ENCODE measurements at regions not wholly inside any gene's neighbourhood (a gene's known extent, or its start where the extent isn't known, plus 50 kb on each side); places are given as distances from the start of the nearest gene placed in this dataset.

- POLR2A ChIA-PET: no interaction called here
- intact Hi-C loops (cut with micrococcal nuclease; ENCODE audit: unreplicated experiment): no loop called here
- Histone ChIP-seq H3K4me2 (ENCODE audit: low read depth, low read length) (no peak overlapping the region), H3K4me3 (replicated peaks in 1 of 3; ENCODE audit: insufficient read depth in 1 of 3, low read depth in 2 of 3, low read length in 3 of 3) (no peak overlapping the region), H3K27me3 (ENCODE audit: control insufficient read depth in 1 of 2, insufficient read depth in 2 of 2, low read length in 2 of 2) (peaks cover 3 to 21% of the 10 kb centered on the region in 2 experiments; a peak in 3 of 5 replicates), H4K20me1 (ENCODE audit: insufficient read depth, low read length) (no peaks in the 10 kb centered on the region), H3K4me1 (ENCODE audit: insufficient read depth, low read length) (peaks cover 32% of the 10 kb centered on the region), H3K9ac (ENCODE audit: insufficient read depth, low read depth, low read length) (no peak overlapping the region), H3K27ac (ENCODE audit: extremely low read length, insufficient read depth, low read length) (no peak overlapping the region), H3K36me3 (replicated peaks in 1 of 2; ENCODE audit: control insufficient read depth in 1 of 2, insufficient read depth in 2 of 2, low read length in 2 of 2) (no peaks in the 10 kb centered on the region), H2AFZ (ENCODE audit: low read length) (no peak overlapping the region), H3K9me3 (ENCODE audit: low read length) (peaks cover 7% of the 10 kb centered on the region; the same call in 1 of the 2 replicates), H3K79me2 (ENCODE audit: insufficient read depth, low read length) (no peaks in the 10 kb centered on the region)
- DNase-seq (ENCODE audit: low spot score): no peak
- TF ChIP-seq BCL6 (CRISPR knock-in tag; IDR thresholded peaks at IDR 0.05) (no peak), ZNF7 (CRISPR knock-in tag; IDR thresholded peaks at IDR 0.05) (peak; percentile 89), FOSL2 (CRISPR knock-in tag; IDR thresholded peaks at IDR 0.05) (0 out of 2 replicates have a peak, but pooled peaks have one; percentile 15)
- no peak for FAIRE-seq
- CTCF ChIA-PET (ENCODE audit: low intra/inter-chr PET ratio, low total read pairs): no interaction called here
- in situ Hi-C loops (cut with HindIII; ENCODE audit: extremely low pct_ligation_motif_present, low pct_unique_long_range_greater_than_20kb): no loop called here
- 49% methylated on average over 4 of the region's 4 CpGs for WGBS (ENCODE audit: low lambda C conversion rate)
- no TSS peak for BruUV-seq (replicated peaks)
- no peak for ATAC-seq
Measured at GRCh38 chr17:77516902-77517301, 376.1 kb downstream of the SEC14L1 start.

DNA sequence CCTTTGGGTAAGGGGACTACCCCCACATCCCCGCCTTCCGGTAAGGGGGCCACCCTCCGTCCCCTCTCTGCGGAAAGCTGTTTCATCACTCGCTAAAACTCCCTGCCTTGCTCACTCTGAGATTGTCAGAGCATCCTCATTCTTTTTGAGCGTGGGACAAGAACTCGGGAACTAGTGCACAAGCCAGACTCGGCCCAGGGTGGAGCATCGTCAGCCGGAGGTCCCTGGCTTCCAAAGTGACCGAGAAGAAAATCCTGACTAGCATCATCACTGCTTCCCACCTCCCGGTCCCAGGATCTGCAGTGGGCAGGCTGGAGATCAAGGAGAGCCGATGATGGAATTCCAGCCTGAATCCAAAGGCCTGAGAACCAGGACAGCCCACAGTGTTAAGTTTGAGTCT is 380.3 kb downstream of the SEC14L1 start:
- H3K9ac ChIP-seq (ENCODE audit: insufficient read depth, low read depth, low read length): no peak overlapping the region
- H3K79me2 ChIP-seq (ENCODE audit: insufficient read depth, low read length): no peaks in the 10 kb centered on the region
- H3K4me2 ChIP-seq (ENCODE audit: low read depth, low read length): no peak overlapping the region
- no peaks in the 10 kb centered on the region for H4K20me1 ChIP-seq (ENCODE audit: insufficient read depth, low read length)
- no peak overlapping the region for H3K4me3 ChIP-seq (replicated peaks in 1 of 3; ENCODE audit: insufficient read depth in 1 of 3, low read depth in 2 of 3, low read length in 3 of 3)
- H3K27me3 ChIP-seq (ENCODE audit: control insufficient read depth in 1 of 2, insufficient read depth in 2 of 2, low read length in 2 of 2): peaks cover 3 to 21% of the 10 kb centered on the region in 2 experiments; a peak in 4 of 5 replicates
- CTCF ChIA-PET (ENCODE audit: low intra/inter-chr PET ratio, low total read pairs): no interaction called here
- DNase-seq (ENCODE audit: low spot score) (no peak), ATAC-seq (peak; percentile 25; the same call in 1 of the 3 replicates), FAIRE-seq (no peak)
- WGBS (ENCODE audit: low lambda C conversion rate): 35% methylated on average over 13 of the region's 13 CpGs
- no TSS peak for BruUV-seq (replicated peaks)
- peaks cover 7% of the 10 kb centered on the region; the same call in 1 of the 2 replicates for H3K9me3 ChIP-seq (ENCODE audit: low read length)
- POLR2A ChIA-PET: no interaction called here
- no peaks in the 10 kb centered on the region for H3K36me3 ChIP-seq (replicated peaks in 1 of 2; ENCODE audit: control insufficient read depth in 1 of 2, insufficient read depth in 2 of 2, low read length in 2 of 2)
- H2AFZ ChIP-seq (ENCODE audit: low read length): no peak overlapping the region
- intact Hi-C loops (cut with micrococcal nuclease; ENCODE audit: unreplicated experiment): no loop called here
- 0 out of 2 replicates have a peak, but pooled peaks cover 4% of the 10 kb centered on the region for H3K4me1 ChIP-seq (ENCODE audit: insufficient read depth, low read length)
- in situ Hi-C loops (cut with HindIII; ENCODE audit: extremely low pct_ligation_motif_present, low pct_unique_long_range_greater_than_20kb): no loop called here
- H3K27ac ChIP-seq (ENCODE audit: extremely low read length, insufficient read depth, low read length): no peak overlapping the region
- no peak for TF ChIP-seq POLR2G (IDR thresholded peaks at IDR 0.05; ENCODE audit: low read depth, low read length)
- TF ChIP-seq ZBTB7B (CRISPR knock-in tag; IDR thresholded peaks at IDR 0.05): no peak
- TF ChIP-seq BCL3 (CRISPR knock-in tag; IDR thresholded peaks at IDR 0.05): no peak
- TF ChIP-seq TCF7 (IDR thresholded peaks at IDR 0.05; ENCODE audit: low read depth): no peak
- TF ChIP-seq ISL2 (CRISPR knock-in tag; IDR thresholded peaks at IDR 0.05): no peak
- TF ChIP-seq, protein P1, sequence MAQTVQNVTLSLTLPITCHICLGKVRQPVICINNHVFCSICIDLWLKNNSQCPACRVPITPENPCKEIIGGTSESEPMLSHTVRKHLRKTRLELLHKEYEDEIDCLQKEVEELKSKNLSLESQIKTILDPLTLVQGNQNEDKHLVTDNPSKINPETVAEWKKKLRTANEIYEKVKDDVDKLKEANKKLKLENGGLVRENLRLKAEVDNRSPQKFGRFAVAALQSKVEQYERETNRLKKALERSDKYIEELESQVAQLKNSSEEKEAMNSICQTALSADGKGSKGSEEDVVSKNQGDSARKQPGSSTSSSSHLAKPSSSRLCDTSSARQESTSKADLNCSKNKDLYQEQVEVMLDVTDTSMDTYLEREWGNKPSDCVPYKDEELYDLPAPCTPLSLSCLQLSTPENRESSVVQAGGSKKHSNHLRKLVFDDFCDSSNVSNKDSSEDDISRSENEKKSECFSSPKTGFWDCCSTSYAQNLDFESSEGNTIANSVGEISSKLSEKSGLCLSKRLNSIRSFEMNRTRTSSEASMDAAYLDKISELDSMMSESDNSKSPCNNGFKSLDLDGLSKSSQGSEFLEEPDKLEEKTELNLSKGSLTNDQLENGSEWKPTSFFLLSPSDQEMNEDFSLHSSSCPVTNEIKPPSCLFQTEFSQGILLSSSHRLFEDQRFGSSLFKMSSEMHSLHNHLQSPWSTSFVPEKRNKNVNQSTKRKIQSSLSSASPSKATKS (CRISPR knock-in tag; IDR thresholded peaks at IDR 0.05): no peak
- no peak for TF ChIP-seq SNAI1 (CRISPR knock-in tag; IDR thresholded peaks at IDR 0.05; ENCODE audit: borderline replicate concordance)
- no peak for TF ChIP-seq FOXM1 (CRISPR knock-in tag; IDR thresholded peaks at IDR 0.05)
- TF ChIP-seq ATRX (CRISPR knock-in tag; IDR thresholded peaks at IDR 0.05; ENCODE audit: borderline replicate concordance): no peak
- no peak for TF ChIP-seq ZC3H4 (CRISPR knock-in tag; IDR thresholded peaks at IDR 0.05; ENCODE audit: borderline replicate concordance)
- TF ChIP-seq KAT8 (CRISPR knock-in tag; IDR thresholded peaks at IDR 0.05): no peak
- TF ChIP-seq MED8 (CRISPR knock-in tag; IDR thresholded peaks at IDR 0.05; ENCODE audit: insufficient replicate concordance): no peak
- TF ChIP-seq ZNF674 (CRISPR knock-in tag; IDR thresholded peaks at IDR 0.05; ENCODE audit: low read depth): no peak
- no peak for TF ChIP-seq CEBPG (CRISPR knock-in tag; IDR thresholded peaks at IDR 0.05)
- TF ChIP-seq KDM5A (IDR thresholded peaks at IDR 0.05; ENCODE audit: borderline replicate concordance, low read length): no peak

Data from HepG2 (cell line).